GM19397 (cell line): ENCODE measurements at regions not wholly inside any gene's neighbourhood (a gene's known extent, or its start where the extent isn't known, plus 50 kb on each side); places are given as distances from the start of the nearest gene placed in this dataset.
"Not testable (repeated sequence)": the region's sequence is repeated elsewhere in the genome, so short reads cannot be mapped to it uniquely, and the experiment has no call there.

ENCODE experiments used
- ATAC-seq: cut with Tn5 transposase; IDR thresholded peaks from one replicate; pipeline ENCODE4 v1.9.1; 2021; ENCODE audit warnings: mild to moderate bottlenecking, moderate library complexity; ENCODE audit not compliant: unreplicated experiment

DNA sequence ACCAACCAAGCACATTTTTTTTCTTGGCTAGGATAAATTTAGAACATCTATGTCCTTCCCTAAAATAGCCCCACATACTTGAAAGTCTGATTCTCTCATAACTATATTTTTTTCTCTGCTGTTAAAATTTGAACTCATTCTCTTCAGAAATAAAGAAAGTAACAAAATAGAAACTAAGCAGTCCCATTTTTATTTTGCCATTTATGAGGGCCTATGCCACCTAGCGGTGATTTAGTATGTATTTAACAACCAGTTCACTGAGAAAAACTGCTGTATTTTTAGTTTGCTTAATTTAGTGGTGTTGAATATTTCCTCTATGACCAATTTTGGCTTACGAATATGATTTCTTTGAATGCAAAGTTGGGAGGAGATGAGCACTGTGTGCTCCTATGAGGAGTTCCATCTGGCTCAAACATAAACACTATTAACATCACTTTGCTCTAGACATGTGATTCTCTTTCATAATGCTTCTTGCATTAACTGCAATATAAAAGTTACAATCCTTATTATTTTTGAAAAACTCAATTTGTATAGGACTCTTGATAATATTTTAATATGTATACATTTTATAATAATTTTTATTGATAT, 116.6 kb downstream of the SYT15B start:
- not testable (repeated sequence) for ATAC-seq

DNA sequence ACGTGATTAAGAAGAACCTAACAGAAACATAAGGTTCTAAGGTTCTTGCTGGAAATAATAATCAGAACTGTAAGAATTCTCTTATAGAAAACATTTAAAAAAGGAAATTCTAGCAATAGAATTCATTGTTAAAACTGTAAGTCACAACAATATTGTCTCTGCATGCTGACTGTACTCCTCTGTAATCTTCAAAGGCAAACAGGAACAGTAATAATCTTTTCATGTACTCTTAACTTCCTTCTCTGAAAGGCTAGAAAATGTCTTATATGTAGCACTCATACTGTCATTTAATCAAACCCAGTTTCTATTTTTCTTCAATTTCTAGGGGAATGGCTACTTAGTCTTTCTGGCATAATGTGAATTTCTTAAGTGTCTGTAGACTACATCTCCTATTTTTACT, 103.5 kb upstream of the AGAP9 start:
- ATAC-seq, result not testable (repeated sequence)

GRCh38 chr10:47622719-47623118, 99.3 kb upstream of the AGAP9 start:
- not testable (repeated sequence) for ATAC-seq

DNA sequence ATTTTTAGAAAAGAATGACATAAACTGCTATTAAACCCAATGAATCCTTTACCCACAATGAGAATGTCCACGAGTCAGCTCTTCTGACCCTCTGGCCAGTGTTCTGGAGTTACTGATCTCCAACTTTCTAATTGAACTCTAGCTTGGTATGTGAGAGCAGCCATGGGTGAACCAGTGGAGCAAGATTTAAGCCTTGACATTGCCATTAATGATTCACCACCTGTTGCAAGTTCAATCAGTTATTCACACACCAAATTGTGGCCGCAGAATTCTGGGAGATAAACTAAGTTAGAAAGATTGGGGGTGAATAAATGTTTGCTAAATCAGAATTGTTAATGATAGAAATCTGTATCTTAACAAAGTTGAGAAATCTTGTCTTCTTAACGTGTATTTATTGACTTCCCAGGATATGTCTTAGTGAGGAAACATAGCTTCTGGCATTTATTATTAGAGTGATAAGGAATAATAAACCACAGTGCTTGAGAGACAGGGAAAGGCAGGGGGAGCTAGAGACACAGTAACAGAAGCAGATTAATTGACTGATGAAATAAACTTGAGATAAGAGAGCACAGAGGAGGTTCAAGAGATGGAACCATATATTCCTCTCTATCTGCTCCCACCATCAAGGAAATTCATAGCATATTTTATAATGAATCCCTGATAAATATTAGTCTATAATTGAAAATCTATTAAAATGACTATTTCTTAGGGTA, 96.0 kb upstream of the AGAP9 start:
- ATAC-seq, result not testable (repeated sequence)

DNA sequence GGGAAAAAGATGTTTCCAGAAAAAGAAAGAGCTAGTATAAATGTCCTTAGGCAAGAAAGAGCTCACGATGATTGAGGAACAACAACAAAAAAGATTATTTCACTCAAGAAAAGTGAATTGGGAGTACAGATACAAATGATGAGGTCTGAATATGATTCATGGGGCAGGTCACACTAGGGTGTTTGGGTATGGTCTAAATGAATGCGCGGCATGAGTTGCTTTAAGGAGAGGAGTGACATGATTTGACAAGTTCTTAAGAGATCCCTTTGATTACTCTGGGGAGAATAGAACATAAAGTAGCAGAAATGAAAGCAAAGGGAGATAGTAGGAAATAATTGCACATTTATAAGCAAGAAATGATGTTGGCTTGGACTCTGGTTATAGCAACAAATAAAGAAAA, 85.9 kb upstream of the AGAP9 start:
- ATAC-seq, result not testable (repeated sequence)

DNA sequence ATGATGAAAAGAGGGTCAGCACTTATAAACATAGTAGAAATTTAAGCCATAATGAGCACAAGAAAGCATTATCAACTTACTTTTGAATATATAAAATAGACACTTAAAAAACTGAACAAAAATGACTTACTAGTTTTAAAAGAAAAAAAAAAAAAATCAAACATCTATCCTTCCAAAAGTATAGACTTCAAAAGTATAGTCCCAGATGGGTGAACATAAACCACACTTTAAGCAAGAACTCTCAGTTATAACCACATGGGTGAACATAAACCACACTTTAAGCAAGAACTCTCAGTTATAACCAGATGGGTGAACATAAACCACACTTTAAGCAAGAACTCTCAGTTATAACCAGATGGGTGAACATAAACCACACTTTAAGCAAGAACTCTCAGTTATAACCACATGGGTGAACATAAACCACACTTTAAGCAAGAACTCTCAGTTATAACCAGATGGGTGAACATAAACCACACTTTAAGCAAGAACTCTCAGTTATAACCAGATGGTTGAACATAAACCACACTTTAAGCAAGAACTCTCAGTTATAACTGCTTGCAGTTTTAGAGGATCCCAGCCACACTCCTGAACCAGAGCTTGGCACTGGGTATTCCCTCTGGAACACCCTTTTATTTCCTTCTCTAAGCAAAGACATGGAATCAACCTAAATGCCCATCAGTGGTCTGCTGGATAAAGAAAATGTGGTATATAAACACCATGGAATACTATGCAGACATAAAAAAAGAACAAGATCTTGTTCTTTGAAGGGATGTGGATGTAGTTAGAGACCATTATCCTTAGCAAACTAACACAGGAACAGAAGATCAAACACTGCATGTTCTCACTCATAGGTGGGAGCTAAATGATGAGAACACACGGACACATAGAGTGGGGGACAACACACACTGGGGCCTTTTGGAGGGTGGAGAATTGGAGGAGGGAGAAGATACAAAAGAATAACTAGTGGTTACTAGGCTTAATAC, 82.6 kb upstream of the AGAP9 start:
- not testable (repeated sequence) for ATAC-seq

DNA sequence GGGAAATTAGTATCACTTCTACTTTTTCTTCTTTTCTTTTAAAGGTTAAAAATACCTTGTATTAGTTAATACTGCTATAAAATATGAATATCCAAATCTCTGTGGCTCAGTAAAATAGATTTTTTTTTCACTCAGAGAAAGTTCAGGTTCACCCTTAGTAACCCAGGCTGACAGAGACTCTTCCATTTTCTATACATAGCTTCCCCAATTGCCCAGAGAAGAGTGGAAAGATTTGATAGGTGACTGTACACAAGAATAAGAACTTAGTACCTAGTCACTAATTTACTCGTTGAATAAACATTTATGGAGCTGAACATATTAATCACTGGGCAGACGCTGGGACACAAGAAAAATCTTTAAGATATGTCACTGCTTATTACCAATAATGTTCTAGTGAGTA, 77.2 kb upstream of the AGAP9 start:
- ATAC-seq, result not testable (repeated sequence)

GRCh38 chr10:47600127-47600526, 76.7 kb upstream of the AGAP9 start:
- not testable (repeated sequence) for ATAC-seq

DNA sequence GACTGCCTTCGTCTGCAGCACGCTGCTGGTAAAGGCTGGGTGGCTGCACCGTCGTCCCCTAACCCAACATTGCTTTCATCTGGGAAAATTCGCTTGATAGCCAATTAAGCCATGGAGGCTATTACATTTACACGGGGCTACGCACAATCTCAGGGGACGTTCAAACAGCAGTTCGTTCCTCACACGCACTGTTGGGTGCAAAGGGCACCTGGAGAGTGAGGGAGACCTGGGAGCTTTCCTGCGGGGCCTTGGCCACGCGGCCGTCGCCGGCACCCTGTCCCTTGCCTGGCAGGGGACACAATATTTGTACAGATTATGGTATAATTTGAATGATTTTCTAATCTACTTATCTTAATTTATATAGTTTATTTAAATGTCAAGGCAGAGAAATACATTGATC, 76.2 kb upstream of the AGAP9 start:
- not testable (repeated sequence) for ATAC-seq

- not testable (repeated sequence) for ATAC-seq
Observed at GRCh38 chr10:47593805-47594204, 70.4 kb upstream of the AGAP9 start.

GRCh38 chr10:47593129-47593528, 69.7 kb upstream of the AGAP9 start:
- not testable (repeated sequence) for ATAC-seq

GRCh38 chr10:47590956-47591355, 67.5 kb upstream of the AGAP9 start:
- ATAC-seq, result not testable (repeated sequence)

GRCh38 chr10:47590534-47590933, 67.1 kb upstream of the AGAP9 start:
- ATAC-seq, result not testable (repeated sequence)

DNA sequence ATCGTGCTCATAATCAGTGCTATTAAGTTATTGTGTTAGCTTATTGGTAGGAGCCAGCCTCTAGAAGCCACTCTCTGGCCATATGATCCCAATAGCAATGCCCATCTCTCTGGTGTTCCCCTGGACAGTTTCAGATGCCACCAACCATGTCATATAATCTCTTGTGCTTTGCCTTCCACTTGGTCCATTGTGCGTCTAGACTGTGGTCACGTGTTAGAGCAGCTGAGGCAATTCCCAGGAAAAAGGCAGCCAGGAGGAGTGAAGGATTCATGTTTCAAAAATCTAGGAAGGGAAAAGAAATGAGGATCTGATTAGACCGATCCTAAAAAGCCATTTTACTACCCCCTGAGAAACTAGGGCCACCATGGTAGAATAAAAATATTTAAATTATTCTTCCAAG, 58.6 kb upstream of the AGAP9 start:
- ATAC-seq, result not testable (repeated sequence)

DNA sequence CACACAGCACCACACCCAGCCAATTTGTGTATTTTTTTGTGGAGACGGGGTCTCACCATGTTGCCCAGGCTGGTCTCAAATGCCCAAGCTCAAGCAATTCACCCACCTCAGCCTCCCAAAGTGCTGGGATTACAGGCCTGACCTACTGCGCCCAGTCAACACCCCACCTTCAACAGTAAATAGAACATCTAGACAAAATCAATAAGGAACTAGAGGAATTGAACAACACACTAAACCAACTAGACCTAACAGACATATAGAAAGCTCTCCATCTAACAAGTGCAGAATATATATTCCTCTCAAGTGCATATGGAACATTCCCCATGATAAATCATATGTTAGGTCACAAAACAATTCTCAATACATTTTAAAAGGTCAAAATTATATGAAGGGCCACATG, 56.6 kb upstream of the AGAP9 start:
- ATAC-seq, result not testable (repeated sequence)

DNA sequence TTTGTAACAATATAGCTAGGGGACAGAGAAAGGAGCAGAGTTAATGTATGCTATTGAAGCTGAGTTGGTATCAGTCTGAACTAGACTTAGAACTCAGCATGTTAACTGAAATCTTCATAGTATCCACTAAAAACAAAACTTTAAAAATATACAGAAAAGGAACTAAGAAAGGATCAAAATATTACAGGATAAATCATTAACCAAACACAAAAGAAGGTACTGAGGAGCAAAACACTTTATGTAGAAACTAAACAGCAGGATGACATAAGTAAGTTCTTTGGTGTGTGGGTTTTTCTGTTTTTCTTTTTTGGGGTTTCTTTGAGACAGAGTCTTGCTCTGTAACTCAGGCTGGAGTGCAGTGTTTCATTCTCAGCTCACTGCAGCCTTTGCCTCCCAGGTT, 55.1 kb upstream of the AGAP9 start:
- peak; percentile 95 for ATAC-seq
